SK-N-MC (cell line): ENCODE measurements at regions not wholly inside any gene's neighbourhood (a gene's known extent, or its start where the extent isn't known, plus 50 kb on each side); places are given as distances from the start of the nearest gene placed in this dataset.

Experiments
- EZH2 ChIP-seq: fragments of 200-600 bp; sonication (generic); IDR thresholded peaks from one replicate; pipeline ENCODE4 v1.6.1; 2017; ENCODE audit warnings: antibody characterized with exemption
- FOXP2 ChIP-seq: optimal IDR thresholded peaks from 2 replicates; pipeline ENCODE3; 2011; ENCODE audit warnings: mild to moderate bottlenecking, moderate library complexity; ENCODE audit not compliant: insufficient read depth; ENCODE audit errors: extremely low read length, control extremely low read depth
- POLR2AphosphoS5 ChIP-seq: IDR thresholded peaks from 2 replicates; pipeline ENCODE4 v1.6.1; 2012; ENCODE audit warnings: mild to moderate bottlenecking, low read depth, low read length, borderline replicate concordance

GRCh38 chr1:58925247-58925646, 141.4 kb upstream of the JUN start:
- no peak for TF ChIP-seq EZH2
- no peak for TF ChIP-seq POLR2AphosphoS5
- no peak for TF ChIP-seq FOXP2
